ENCODE measurements at regions not wholly inside any gene's neighbourhood (a gene's known extent, or its start where the extent isn't known, plus 50 kb on each side); places are given as distances from the start of the nearest gene placed in this dataset.

- no peak for DNase-seq
- TF ChIP-seq, protein P1, sequence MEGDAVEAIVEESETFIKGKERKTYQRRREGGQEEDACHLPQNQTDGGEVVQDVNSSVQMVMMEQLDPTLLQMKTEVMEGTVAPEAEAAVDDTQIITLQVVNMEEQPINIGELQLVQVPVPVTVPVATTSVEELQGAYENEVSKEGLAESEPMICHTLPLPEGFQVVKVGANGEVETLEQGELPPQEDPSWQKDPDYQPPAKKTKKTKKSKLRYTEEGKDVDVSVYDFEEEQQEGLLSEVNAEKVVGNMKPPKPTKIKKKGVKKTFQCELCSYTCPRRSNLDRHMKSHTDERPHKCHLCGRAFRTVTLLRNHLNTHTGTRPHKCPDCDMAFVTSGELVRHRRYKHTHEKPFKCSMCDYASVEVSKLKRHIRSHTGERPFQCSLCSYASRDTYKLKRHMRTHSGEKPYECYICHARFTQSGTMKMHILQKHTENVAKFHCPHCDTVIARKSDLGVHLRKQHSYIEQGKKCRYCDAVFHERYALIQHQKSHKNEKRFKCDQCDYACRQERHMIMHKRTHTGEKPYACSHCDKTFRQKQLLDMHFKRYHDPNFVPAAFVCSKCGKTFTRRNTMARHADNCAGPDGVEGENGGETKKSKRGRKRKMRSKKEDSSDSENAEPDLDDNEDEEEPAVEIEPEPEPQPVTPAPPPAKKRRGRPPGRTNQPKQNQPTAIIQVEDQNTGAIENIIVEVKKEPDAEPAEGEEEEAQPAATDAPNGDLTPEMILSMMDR (IDR thresholded peaks at IDR 0.05; ENCODE audit: partially characterized antibody, unreplicated experiment) = no peak
- Mint-ChIP-seq H3K36me3 (ENCODE audit: unreplicated experiment) (no peaks in the 10 kb centered on the region), H3K27ac (ENCODE audit: unreplicated experiment) (no peak overlapping the region), H3K4me3 (ENCODE audit: unreplicated experiment) (no peak overlapping the region), H3K4me1 (ENCODE audit: low read depth, unreplicated experiment) (no peaks in the 10 kb centered on the region), H3K9me3 (ENCODE audit: unreplicated experiment) (no peaks in the 10 kb centered on the region), H3K27me3 (ENCODE audit: unreplicated experiment) (no peaks in the 10 kb centered on the region)
These were observed 707.9 kb upstream of the NRSN1 start for GRCh38 chr6:23418095-23418494.

DNA sequence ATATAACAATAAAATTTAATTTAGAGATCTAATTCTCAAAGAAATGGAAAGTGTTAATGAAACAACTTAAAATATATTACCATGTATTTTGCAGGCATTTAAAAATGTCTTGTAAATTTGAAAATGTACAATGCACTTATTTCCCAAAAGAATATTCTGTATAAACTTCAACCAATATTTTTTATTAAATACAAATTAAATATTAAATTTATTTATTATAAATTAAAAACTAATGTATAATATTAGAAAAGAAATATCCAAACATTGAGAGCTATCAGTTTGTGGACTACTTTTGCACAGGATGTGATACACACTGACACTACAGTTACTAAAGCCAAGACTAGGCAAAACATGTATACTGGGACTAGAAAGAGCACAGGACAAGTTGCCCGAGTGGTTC is 707.0 kb upstream of the NRSN1 start:
- Mint-ChIP-seq H3K36me3 (ENCODE audit: unreplicated experiment) (no peaks in the 10 kb centered on the region), H3K4me1 (ENCODE audit: low read depth, unreplicated experiment) (no peaks in the 10 kb centered on the region), H3K9me3 (ENCODE audit: unreplicated experiment) (no peaks in the 10 kb centered on the region), H3K27ac (ENCODE audit: unreplicated experiment) (no peak overlapping the region), H3K4me3 (ENCODE audit: unreplicated experiment) (no peak overlapping the region), H3K27me3 (ENCODE audit: unreplicated experiment) (no peaks in the 10 kb centered on the region)
- no peak for DNase-seq
- TF ChIP-seq, protein P1 (IDR thresholded peaks at IDR 0.05; ENCODE audit: partially characterized antibody, unreplicated experiment) = no peak

DNA sequence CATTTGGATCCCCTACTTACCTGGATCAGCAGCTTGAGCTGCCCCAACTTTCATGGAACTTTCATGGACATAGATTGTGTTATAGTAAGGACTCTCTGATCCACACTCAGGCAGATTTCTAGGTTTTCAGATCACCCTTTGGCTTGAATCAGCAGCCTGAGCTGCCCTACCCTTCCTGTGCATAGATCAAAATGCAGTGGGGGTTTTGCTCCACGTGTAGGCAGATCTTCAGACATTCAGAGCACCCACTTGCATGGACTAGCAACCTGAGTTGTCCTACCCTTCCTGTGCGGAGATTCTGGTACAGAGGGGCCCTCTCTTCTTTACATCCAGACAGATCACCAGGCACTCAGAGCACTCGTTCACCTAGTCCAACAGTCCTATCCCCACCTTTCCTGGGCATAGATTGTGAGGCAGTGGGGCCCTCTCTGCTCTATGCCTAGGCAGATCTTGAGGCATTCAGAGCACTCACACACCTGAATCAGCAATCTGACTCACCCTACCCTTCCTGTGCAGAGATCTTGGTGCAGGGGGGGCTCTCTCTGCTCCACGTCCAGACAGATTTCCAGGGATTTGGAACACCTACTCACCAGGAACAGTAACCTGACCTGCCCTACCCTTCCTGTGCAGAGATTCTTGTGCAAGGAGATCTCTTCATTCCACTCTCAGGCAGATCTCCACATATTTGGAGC is 705.2 kb upstream of the NRSN1 start:
- Mint-ChIP-seq H3K36me3 (ENCODE audit: unreplicated experiment) (no peaks in the 10 kb centered on the region), H3K4me3 (ENCODE audit: unreplicated experiment) (no peak overlapping the region), H3K9me3 (ENCODE audit: unreplicated experiment) (no peaks in the 10 kb centered on the region), H3K4me1 (ENCODE audit: low read depth, unreplicated experiment) (no peaks in the 10 kb centered on the region), H3K27ac (ENCODE audit: unreplicated experiment) (no peak overlapping the region), H3K27me3 (ENCODE audit: unreplicated experiment) (no peaks in the 10 kb centered on the region)
- TF ChIP-seq, protein P1 (IDR thresholded peaks at IDR 0.05; ENCODE audit: partially characterized antibody, unreplicated experiment) = no peak
- DNase-seq = no peak

GRCh38 chr6:23424584-23424983 is 701.4 kb upstream of the NRSN1 start:
- no peak overlapping the region for H3K4me3 Mint-ChIP-seq (ENCODE audit: unreplicated experiment)
- H3K4me1 Mint-ChIP-seq (ENCODE audit: low read depth, unreplicated experiment) = no peaks in the 10 kb centered on the region
- TF ChIP-seq, protein P1 (IDR thresholded peaks at IDR 0.05; ENCODE audit: partially characterized antibody, unreplicated experiment) = no peak
- no peak overlapping the region for H3K27ac Mint-ChIP-seq (ENCODE audit: unreplicated experiment)
- no peaks in the 10 kb centered on the region for H3K27me3 Mint-ChIP-seq (ENCODE audit: unreplicated experiment)
- peaks cover 3% of the 10 kb centered on the region for H3K9me3 Mint-ChIP-seq (ENCODE audit: unreplicated experiment)
- peaks cover 11% of the 10 kb centered on the region for H3K36me3 Mint-ChIP-seq (ENCODE audit: unreplicated experiment)
- no peak for DNase-seq

GRCh38 chr6:23435126-23435525 is 690.9 kb upstream of the NRSN1 start:
- peaks cover 4% of the 10 kb centered on the region for H3K9me3 Mint-ChIP-seq (ENCODE audit: unreplicated experiment)
- TF ChIP-seq, protein P1 (IDR thresholded peaks at IDR 0.05; ENCODE audit: partially characterized antibody, unreplicated experiment) = no peak
- peaks cover 4% of the 10 kb centered on the region for H3K4me1 Mint-ChIP-seq (ENCODE audit: low read depth, unreplicated experiment)
- H3K4me3 Mint-ChIP-seq (ENCODE audit: unreplicated experiment) = no peak overlapping the region
- no peak for DNase-seq
- H3K27ac Mint-ChIP-seq (ENCODE audit: unreplicated experiment) = no peak overlapping the region
- H3K27me3 Mint-ChIP-seq (ENCODE audit: unreplicated experiment) = no peaks in the 10 kb centered on the region
- H3K36me3 Mint-ChIP-seq (ENCODE audit: unreplicated experiment) = peaks cover 11% of the 10 kb centered on the region
